ENCODE measurements at regions not wholly inside any gene's neighbourhood (a gene's known extent, or its start where the extent isn't known, plus 50 kb on each side); places are given as distances from the start of the nearest gene placed in this dataset.

DNA sequence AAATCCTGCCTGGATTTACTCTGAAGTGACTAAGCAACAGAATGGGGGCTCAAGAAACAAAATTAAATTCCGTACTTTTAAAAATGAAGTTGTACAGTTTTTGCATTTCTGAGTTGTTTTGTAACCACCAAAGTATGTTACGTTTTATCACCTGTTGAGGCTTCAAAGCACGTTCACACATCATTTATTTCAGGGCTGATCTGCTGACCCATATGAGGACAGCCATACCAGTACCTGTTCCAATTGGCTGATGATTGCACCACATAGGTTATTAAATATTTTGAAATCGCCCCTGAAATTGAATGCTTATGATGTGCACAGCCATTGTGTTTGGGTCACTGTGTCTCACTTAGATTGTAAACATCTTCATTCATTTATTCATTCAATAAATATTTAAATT, 72.0 kb upstream of the FLT1 start:
- H3K9me3 Mint-ChIP-seq: no peaks in the 10 kb centered on the region
- no peak overlapping the region for H3K4me3 Mint-ChIP-seq
- ATAC-seq (replicated peaks) (no peak), DNase-seq (no peak)
- no peaks in the 10 kb centered on the region for H3K36me3 Mint-ChIP-seq (ENCODE audit: insufficient read depth)
- H3K27ac Mint-ChIP-seq: no peak overlapping the region
- peaks cover 4 to 41% of the 10 kb centered on the region in 2 donors for H3K27me3 Mint-ChIP-seq
- no peaks in the 10 kb centered on the region for H3K4me1 Mint-ChIP-seq (ENCODE audit: low read depth in 2 of 2)

DNA sequence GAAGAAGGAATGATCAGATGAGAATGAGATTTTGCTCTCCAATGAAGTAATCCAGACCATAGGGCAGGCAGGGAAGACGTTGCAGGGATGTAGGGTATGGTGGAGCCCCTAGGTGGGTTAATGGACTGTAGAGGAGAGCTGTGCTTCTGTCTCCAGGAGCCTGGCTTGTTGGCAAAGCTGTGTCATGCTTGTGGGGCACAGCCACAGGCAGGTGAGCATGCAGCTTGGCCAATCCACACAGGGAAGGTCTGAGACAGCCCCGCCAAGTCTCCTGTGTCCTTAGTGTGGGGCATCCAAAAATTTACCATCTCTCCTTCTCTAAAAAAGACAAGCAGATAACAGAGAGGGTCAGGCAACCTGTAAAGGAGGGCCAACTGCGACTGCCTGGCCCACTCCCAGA, 71.4 kb upstream of the FLT1 start:
- no peaks in the 10 kb centered on the region for H3K4me1 Mint-ChIP-seq (ENCODE audit: low read depth in 2 of 2)
- no peak overlapping the region for H3K4me3 Mint-ChIP-seq
- DNase-seq (no peak), ATAC-seq (replicated peaks) (no peak)
- no peak overlapping the region for H3K27ac Mint-ChIP-seq
- H3K27me3 Mint-ChIP-seq: peaks cover 4 to 42% of the 10 kb centered on the region in 2 donors
- no peaks in the 10 kb centered on the region for H3K36me3 Mint-ChIP-seq (ENCODE audit: insufficient read depth)
- H3K9me3 Mint-ChIP-seq: no peaks in the 10 kb centered on the region

DNA sequence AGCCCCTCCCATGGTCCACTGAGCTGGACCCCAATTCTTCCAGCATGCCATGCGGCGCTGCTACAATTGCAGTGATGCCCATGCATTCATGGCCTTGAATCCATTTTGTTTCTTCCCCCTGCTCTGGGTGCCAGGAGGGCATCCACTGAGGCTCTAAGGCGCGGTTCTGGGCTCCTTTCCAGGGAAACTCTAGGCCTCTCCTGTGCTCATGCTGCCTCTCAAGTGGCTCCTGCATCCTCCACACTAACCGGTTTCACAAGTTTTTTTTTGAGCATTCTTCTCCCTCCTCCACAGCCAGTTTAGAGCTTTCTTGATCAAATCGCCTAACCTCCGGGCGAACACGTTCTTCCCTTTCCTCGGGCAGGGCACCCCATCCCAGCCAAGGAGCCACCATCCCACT, 69.1 kb upstream of the FLT1 start:
- DNase-seq (no peak), ATAC-seq (replicated peaks) (no peak)
- Mint-ChIP-seq H3K27me3 (peaks cover 13 to 59% of the 10 kb centered on the region in 2 donors), H3K27ac (no peak overlapping the region), H3K4me3 (no peak overlapping the region), H3K36me3 (ENCODE audit: insufficient read depth) (peaks cover 3% of the 10 kb centered on the region), H3K4me1 (ENCODE audit: low read depth in 2 of 2) (no peaks in the 10 kb centered on the region), H3K9me3 (no peaks in the 10 kb centered on the region)

DNA sequence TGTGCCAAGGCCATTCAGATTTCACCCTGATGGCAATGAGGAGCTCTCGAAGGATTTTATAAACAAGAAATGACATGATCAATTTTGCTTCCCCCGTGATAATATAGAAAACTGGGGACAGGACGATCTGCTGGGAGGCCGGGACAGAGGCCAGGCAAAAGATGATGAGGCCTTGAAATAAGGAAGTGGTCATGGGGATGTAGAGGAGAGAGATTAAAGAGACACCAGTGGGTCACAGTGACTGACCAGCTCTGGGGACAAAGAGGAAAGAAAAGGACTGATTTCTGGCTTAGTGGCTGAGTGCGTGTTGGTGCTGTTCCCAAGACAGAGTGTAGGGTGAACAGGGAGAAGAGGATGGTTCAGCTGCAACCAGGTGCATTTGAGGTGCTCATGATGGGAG, 68.7 kb upstream of the FLT1 start:
- ATAC-seq (replicated peaks) (no peak), DNase-seq (no peak)
- H3K4me1 Mint-ChIP-seq (ENCODE audit: low read depth in 2 of 2): no peaks in the 10 kb centered on the region
- peaks cover 13 to 55% of the 10 kb centered on the region in 2 donors for H3K27me3 Mint-ChIP-seq
- H3K4me3 Mint-ChIP-seq: no peak overlapping the region
- peaks cover 3% of the 10 kb centered on the region for H3K36me3 Mint-ChIP-seq (ENCODE audit: insufficient read depth)
- no peak overlapping the region for H3K27ac Mint-ChIP-seq
- H3K9me3 Mint-ChIP-seq: no peaks in the 10 kb centered on the region

DNA sequence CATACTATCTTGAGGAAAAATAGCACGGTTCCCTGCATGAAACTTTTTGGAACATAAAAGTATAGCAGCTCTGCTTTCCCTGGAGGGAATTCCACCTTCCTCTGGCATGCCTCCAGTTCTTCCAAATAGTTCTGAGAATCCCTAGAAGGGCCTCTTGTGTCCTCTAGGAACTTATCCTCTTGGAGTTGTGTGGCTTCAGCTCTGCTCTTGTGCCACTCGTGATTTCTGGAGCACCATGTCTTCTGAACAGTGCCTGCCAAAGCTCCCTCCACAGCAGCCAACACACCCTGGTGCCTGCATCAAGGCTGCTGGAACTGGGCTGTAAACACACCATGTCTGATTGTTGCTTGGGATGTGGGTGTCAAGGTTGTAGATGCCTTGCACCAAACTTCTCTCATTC, 65.7 kb upstream of the FLT1 start:
- H3K27ac Mint-ChIP-seq: no peak overlapping the region
- ATAC-seq (replicated peaks) (no peak), DNase-seq (no peak)
- H3K4me3 Mint-ChIP-seq: no peak overlapping the region
- H3K36me3 Mint-ChIP-seq (ENCODE audit: insufficient read depth): peaks cover 3% of the 10 kb centered on the region
- H3K9me3 Mint-ChIP-seq: no peaks in the 10 kb centered on the region
- H3K4me1 Mint-ChIP-seq (ENCODE audit: low read depth in 2 of 2): no peaks in the 10 kb centered on the region
- peaks cover 13 to 44% of the 10 kb centered on the region in 2 donors for H3K27me3 Mint-ChIP-seq

DNA sequence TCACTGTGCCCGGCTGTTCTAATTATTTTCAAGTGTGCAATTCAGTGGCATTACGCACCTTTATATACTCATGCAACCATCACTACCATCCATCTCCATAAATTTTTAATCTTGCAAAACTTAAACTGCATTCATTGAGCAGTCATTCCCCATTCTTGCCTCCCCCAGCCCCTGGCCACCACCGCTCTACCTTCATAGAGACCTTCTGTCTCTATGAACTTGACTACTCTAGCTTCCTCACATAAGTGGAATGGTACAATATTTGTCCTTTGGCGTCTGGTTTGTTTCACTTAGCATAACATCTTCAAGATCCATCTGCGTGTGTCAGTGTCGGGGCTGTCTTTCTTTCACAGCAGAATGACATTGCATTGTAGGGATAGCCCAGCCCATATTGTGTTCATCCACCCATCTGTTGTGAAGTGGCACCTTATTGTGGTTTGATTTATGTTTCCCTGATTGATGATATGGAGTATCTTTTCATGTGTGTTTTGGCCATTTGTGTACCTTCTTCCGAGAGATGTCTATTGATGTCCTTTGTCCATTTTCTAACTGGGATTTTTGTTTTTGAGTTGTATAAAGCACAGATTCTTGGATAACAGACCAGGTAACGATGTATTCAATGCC, 64.8 kb upstream of the FLT1 start:
- Mint-ChIP-seq H3K36me3 (ENCODE audit: insufficient read depth) (peaks cover 3% of the 10 kb centered on the region), H3K27me3 (peaks cover 13 to 44% of the 10 kb centered on the region in 2 donors), H3K4me1 (ENCODE audit: low read depth in 2 of 2) (no peaks in the 10 kb centered on the region), H3K9me3 (no peaks in the 10 kb centered on the region), H3K4me3 (no peak overlapping the region), H3K27ac (no peak overlapping the region)
- ATAC-seq (replicated peaks) (no peak), DNase-seq (no peak)

DNA sequence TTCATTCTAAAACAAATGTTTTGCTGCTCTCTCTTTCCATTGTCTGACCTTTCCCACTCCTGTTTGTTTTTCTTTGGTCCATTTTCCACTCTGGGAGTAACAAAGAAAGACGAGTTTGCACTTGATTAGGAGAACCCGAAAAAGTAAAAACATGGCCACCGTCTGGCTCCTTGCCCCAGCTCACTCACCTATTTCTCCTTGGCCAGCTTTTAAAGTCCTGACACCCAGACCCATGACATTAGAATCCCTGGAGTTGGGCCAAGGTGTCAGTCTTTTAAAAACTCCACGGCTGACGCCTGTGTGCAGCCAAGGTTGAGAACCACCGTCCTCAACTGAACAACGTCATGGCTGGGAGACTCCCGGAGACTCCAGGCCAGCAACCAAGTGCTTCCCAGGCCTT, 63.6 kb upstream of the FLT1 start:
- no peak for DNase-seq
- Mint-ChIP-seq H3K27me3 (peaks cover 9 to 33% of the 10 kb centered on the region in 2 donors), H3K4me3 (no peak overlapping the region), H3K9me3 (no peaks in the 10 kb centered on the region), H3K27ac (no peak overlapping the region), H3K36me3 (ENCODE audit: insufficient read depth) (peaks cover 3% of the 10 kb centered on the region), H3K4me1 (ENCODE audit: low read depth in 2 of 2) (no peaks in the 10 kb centered on the region)
- ATAC-seq (replicated peaks): no peak

DNA sequence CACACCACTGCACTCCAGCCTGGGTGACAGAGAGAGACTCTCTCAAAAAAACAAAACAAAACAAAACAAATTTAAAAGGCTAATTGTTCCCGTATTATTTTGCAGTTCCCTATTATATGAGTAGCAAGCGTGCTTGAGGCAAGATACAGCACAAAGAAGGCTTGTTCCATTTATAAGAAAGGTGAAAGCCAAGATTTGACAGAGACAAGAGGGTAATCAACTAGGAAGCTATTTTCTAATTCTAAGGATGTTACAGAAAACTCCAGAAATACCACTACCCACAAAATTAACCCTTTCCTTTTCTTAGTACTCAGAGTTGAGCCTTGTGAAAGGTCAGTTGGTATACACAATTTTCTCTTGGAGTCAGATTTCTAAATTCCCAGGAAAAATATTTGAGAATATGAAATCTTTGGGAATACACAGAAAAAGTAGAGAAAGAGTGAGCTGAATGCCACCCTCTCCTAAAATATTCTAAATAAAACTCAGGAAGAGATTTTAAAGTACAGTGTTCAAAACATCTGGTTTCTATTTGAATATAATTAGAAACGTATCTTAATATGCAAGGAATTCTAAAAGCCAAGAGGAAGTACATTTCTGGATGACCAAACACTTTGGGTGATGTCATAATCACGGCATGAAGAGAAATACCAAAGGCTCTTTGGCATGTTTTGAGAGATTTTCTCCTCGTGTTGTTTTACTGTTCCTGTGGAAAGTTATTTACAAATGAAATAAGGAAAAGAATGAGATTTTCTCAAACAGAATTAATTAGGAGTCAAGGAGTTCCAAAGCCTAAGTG, 63.0 kb upstream of the FLT1 start:
- Mint-ChIP-seq H3K4me1 (ENCODE audit: low read depth in 2 of 2) (no peaks in the 10 kb centered on the region), H3K9me3 (no peaks in the 10 kb centered on the region), H3K27ac (no peak overlapping the region), H3K36me3 (ENCODE audit: insufficient read depth) (peaks cover 3% of the 10 kb centered on the region), H3K4me3 (no peak overlapping the region), H3K27me3 (peaks cover 9 to 27% of the 10 kb centered on the region in 2 donors)
- no peak for ATAC-seq (replicated peaks)
- no peak for DNase-seq

DNA sequence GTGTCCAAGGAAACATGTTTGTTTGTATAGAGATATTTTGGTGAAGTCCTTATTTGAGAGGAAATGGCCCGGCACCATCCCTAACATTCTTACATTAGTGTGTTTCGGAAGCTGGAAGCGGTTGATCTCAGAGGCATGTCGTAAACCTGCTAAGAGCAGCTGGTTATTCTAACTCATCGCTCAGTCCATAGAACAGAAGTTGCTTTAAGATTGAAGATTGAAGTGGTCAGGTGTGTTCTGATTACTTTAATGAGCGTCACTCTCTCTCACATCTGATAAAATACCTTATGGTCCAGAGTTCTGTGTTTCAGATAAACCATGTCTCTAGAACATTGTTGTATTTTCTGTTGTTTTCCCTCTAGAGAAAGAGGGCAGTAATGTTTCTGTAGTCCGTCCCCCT, 60.2 kb upstream of the FLT1 start:
- Mint-ChIP-seq H3K4me3 (no peak overlapping the region), H3K36me3 (ENCODE audit: insufficient read depth) (peaks cover 2% of the 10 kb centered on the region), H3K4me1 (ENCODE audit: low read depth in 2 of 2) (no peaks in the 10 kb centered on the region), H3K9me3 (no peaks in the 10 kb centered on the region), H3K27ac (no peak overlapping the region), H3K27me3 (peaks cover 22 to 26% of the 10 kb centered on the region in 2 donors)
- ATAC-seq (replicated peaks): no peak
- DNase-seq: no peak

DNA sequence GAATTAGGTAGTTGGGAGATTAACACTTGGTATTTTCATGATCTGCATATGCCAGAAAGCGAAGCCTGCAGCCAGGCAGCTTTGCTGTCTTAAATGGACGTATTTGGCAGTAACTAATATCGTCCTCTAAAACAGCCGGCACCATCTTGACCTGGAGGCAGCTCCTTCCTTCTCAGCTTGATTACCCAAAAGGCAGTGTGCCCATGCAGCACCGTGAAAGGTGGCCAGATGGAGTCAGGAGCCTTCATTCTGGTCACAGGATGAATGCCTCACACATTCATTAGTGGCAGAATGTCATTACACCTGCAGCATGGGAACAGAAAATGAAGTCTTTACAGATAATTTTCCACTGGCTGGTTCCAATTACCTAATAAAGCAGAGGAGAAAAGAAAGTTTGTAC, 59.0 kb upstream of the FLT1 start:
- Mint-ChIP-seq H3K4me1 (ENCODE audit: low read depth in 2 of 2) (no peaks in the 10 kb centered on the region), H3K27ac (no peak overlapping the region), H3K9me3 (no peaks in the 10 kb centered on the region), H3K27me3 (peaks cover 18 to 28% of the 10 kb centered on the region in 2 donors), H3K4me3 (no peak overlapping the region), H3K36me3 (ENCODE audit: insufficient read depth) (no peaks in the 10 kb centered on the region)
- no peak for DNase-seq
- no peak for ATAC-seq (replicated peaks)

DNA sequence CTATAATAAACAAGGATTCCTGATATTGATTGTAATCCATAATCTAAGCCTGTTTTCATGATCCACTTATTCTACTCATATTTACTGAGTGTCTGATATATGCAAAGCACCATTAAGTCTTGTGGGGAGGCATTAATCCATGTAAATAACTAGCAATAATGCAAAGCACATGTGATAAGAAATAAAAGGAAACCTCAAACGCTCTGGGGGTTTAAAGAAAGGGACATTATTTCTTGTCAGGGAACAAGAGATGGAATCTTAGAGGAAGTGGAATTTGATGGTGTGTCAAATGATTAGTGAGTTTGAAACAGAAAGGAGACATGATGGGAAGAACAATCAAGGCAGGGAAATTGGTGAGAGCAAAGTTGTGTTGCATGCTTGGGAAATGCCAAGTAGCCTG, 57.4 kb upstream of the FLT1 start:
- H3K27ac Mint-ChIP-seq: no peak overlapping the region
- DNase-seq: no peak
- H3K4me1 Mint-ChIP-seq (ENCODE audit: low read depth in 2 of 2): no peaks in the 10 kb centered on the region

DNA sequence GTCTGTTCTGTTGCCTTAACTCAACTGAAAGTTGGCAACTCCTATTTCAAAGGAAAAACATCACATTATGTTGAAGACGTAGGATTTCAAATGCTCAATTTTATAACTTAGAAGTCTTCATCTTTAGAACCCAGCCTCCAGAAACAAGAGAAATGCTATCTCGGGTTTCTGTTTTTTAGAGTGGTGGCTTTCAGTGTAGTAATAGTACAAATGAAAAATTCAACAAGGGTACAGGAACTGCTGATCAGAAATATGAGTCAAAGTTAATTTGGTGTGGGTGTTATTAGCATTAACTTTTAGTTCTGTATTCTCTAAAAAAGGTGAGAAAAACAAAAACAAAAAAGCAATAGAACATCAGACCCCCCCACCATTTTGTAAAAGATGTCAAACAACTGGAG, 56.6 kb upstream of the FLT1 start:
- ATAC-seq (replicated peaks) (no peak), DNase-seq (no peak)
- H3K4me3 Mint-ChIP-seq: no peak overlapping the region
- H3K4me1 Mint-ChIP-seq (ENCODE audit: low read depth in 2 of 2): no peaks in the 10 kb centered on the region
- no peak overlapping the region for H3K27ac Mint-ChIP-seq
- peaks cover 0 to 2% of the 10 kb centered on the region in 2 donors for H3K9me3 Mint-ChIP-seq
- no peaks in the 10 kb centered on the region for H3K36me3 Mint-ChIP-seq (ENCODE audit: insufficient read depth)
- peaks cover 34 to 46% of the 10 kb centered on the region in 2 donors for H3K27me3 Mint-ChIP-seq

More for the DNA sequence above, 57.4 kb upstream of the FLT1 start:
- ATAC-seq (replicated peaks): no peak
- no peaks in the 10 kb centered on the region for H3K36me3 Mint-ChIP-seq (ENCODE audit: insufficient read depth)
- peaks cover 32 to 44% of the 10 kb centered on the region in 2 donors for H3K27me3 Mint-ChIP-seq
- H3K4me3 Mint-ChIP-seq: no peak overlapping the region
- peaks cover 0 to 2% of the 10 kb centered on the region in 2 donors for H3K9me3 Mint-ChIP-seq

DNA sequence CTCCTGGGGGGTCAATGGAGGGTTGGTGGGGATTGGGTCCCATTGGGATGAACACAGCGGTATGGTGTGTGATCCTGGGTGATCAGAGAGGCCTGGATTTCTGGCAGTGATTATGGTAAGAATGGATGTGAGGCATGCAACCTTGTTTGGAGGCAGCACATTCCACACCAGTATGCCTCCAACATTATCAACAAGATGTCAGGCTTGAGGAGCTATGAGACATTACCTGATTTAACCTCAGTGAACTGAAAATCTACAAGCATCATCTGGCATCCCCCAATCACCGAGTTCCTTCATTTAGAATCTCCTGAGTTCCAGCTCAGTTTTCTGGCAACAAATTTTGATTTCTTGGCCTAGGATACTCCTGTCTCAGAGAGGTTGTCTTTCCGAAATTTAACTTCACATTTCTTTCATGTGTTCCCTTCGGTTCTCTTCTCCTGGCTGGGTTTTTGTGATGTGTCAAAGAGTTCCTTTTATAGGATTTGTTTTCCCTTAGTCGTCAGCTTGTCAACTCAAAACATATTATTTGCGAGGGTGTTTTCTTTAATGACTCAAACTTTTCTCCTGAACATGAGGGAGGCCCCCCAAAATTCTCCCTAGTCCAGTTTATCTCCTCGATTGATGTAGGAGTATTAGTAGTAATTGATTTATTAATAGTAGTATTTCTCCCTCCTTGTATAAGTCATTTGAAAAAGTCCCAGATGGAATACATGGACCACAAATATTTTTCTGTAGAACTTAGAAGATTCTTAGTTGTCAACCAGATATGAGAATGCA, 56.0 kb upstream of the FLT1 start:
- Mint-ChIP-seq H3K27ac (no peak overlapping the region), H3K4me3 (no peak overlapping the region), H3K4me1 (ENCODE audit: low read depth in 2 of 2) (no peaks in the 10 kb centered on the region), H3K36me3 (ENCODE audit: insufficient read depth) (no peaks in the 10 kb centered on the region), H3K9me3 (peaks cover 0 to 2% of the 10 kb centered on the region in 2 donors), H3K27me3 (peaks cover 36 to 46% of the 10 kb centered on the region in 2 donors)
- ATAC-seq (replicated peaks) (no peak), DNase-seq (no peak)

DNA sequence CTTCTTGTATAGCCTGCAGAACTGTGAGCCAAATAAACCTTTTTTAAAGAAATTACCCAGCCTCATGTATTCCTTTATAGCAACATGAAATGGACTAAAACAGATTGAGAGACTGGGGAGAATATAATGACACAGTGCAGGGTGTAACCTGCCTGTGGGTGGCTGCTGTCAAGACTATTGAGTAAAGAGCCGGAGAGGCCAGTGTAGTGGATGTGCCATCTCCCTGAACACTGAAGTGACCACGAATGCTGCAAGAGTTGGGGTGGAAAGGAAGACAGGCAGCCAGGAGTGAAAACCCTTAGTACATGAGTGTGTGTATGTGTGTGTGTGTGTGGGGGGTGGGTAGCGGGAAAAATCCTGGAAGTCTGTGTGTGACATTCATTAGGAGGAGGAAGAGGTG, 55.2 kb upstream of the FLT1 start:
- peaks cover 0 to 2% of the 10 kb centered on the region in 2 donors for H3K9me3 Mint-ChIP-seq
- no peak overlapping the region for H3K27ac Mint-ChIP-seq
- H3K4me3 Mint-ChIP-seq: no peak overlapping the region
- H3K4me1 Mint-ChIP-seq (ENCODE audit: low read depth in 2 of 2): no peaks in the 10 kb centered on the region
- H3K36me3 Mint-ChIP-seq (ENCODE audit: insufficient read depth): no peaks in the 10 kb centered on the region
- H3K27me3 Mint-ChIP-seq: peaks cover 39 to 49% of the 10 kb centered on the region in 2 donors
- no peak for DNase-seq
- ATAC-seq (replicated peaks): no peak
